GM12892 (cell line): ENCODE measurements at regions not wholly inside any gene's neighbourhood (a gene's known extent, or its start where the extent isn't known, plus 50 kb on each side); places are given as distances from the start of the nearest gene placed in this dataset.

Experiments used
- POLR2A ChIP-seq: IDR thresholded peaks from 2 replicates; pipeline ENCODE4 v1.6.1; 2011; ENCODE audit warnings: low read depth, low read length, control low read depth
- POLR2AphosphoS5 ChIP-seq: IDR thresholded peaks from 2 replicates; pipeline ENCODE4 v1.6.1; 2011; ENCODE audit warnings: low read depth, low read length, control low read depth
- TAF1 ChIP-seq: IDR thresholded peaks from 2 replicates; pipeline ENCODE4 v1.6.1; 2011; ENCODE audit warnings: low read depth, mild to moderate bottlenecking, control low read depth, low read length, borderline replicate concordance

GRCh38 chr10:69742356-69742695 lies 59.4 kb upstream of the COL13A1 start:
- no peak for TF ChIP-seq POLR2A
- TF ChIP-seq POLR2AphosphoS5, result no peak
- TF ChIP-seq TAF1, result no peak
